ENCODE measurements at regions not wholly inside any gene's neighbourhood (a gene's known extent, or its start where the extent isn't known, plus 50 kb on each side); places are given as distances from the start of the nearest gene placed in this dataset.

DNA sequence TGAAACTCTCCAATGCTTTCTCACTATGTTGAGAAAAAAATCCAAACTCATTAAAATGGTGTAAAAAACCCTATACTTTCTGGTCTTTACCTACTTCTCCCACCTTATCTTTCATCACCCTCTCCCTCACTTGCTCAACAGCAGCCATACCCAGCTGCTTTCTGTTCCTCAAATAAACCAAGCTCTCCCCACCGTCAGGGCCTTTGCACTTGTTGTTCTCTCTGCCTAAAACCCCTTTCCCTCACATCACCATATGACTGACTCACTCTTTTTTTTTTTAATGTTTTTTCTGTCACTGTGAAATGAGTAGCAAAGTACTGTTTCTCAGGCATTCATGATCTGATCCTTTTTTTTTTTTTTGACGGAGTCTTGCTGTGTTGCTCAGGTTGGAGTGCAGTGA, 122.3 kb upstream of the TMEM164 start (continued):
- TF ChIP-seq, protein P1, sequence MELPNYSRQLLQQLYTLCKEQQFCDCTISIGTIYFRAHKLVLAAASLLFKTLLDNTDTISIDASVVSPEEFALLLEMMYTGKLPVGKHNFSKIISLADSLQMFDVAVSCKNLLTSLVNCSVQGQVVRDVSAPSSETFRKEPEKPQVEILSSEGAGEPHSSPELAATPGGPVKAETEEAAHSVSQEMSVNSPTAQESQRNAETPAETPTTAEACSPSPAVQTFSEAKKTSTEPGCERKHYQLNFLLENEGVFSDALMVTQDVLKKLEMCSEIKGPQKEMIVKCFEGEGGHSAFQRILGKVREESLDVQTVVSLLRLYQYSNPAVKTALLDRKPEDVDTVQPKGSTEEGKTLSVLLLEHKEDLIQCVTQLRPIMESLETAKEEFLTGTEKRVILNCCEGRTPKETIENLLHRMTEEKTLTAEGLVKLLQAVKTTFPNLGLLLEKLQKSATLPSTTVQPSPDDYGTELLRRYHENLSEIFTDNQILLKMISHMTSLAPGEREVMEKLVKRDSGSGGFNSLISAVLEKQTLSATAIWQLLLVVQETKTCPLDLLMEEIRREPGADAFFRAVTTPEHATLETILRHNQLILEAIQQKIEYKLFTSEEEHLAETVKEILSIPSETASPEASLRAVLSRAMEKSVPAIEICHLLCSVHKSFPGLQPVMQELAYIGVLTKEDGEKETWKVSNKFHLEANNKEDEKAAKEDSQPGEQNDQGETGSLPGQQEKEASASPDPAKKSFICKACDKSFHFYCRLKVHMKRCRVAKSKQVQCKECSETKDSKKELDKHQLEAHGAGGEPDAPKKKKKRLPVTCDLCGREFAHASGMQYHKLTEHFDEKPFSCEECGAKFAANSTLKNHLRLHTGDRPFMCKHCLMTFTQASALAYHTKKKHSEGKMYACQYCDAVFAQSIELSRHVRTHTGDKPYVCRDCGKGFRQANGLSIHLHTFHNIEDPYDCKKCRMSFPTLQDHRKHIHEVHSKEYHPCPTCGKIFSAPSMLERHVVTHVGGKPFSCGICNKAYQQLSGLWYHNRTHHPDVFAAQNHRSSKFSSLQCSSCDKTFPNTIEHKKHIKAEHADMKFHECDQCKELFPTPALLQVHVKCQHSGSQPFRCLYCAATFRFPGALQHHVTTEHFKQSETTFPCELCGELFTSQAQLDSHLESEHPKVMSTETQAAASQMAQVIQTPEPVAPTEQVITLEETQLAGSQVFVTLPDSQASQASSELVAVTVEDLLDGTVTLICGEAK (IDR thresholded peaks at IDR 0.05; ENCODE audit: borderline replicate concordance) = no peak

DNA sequence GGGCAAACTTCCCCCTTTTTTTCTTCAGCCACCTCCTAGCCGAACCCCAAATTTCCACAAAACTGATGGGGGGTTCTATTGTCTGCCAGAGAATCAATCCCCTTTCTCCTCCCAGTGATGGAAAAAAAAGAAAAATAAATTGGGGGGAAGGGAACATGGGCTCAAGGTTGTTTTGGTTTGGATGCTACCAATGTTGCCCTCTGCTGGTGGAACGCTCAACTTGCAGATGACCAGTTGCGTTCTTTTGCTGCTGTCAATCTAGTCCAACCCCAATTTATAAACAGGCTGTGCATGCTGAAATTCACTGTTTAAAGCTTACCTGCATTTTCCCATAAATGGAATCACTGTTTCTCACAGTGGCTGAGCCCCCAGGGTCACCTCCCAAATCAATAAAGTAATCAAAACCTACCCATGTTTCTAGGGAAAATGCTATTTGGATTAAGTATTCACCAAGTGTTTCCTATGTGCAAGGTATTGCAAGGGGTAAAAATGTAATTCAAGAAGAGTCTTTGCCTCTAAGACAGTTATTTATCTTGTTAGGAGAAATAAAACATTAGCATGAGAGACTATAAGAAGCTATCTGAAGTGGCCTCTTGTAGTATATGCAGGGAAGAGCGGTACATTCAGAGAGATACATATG, 116.7 kb upstream of the TMEM164 start:
- H2AFZ ChIP-seq (ENCODE audit: control insufficient read depth, low read depth, low read length) = no peak overlapping the region
- H3K79me2 ChIP-seq (ENCODE audit: control insufficient read depth, insufficient read depth, low read length) = no peaks in the 10 kb centered on the region
- H3K4me1 ChIP-seq (ENCODE audit: control insufficient read depth, insufficient read depth, low read length) = peaks cover 16% of the 10 kb centered on the region
- SMC1A ChIA-PET (ENCODE audit: uncharacterized antibody, unreplicated experiment) = interaction anchor here (0.8 to 6.8 kb wide), 10 partner anchors 8 to 400 kb away, joined by 3 to 137 read pairs (median 4); no protein-coding TSS in a partner anchor
- no peaks in the 10 kb centered on the region for H3K9me3 ChIP-seq (replicated peaks; ENCODE audit: control insufficient read depth, insufficient read depth, low read length)
- BruUV-seq (replicated peaks) = no TSS peak
- no peaks in the 10 kb centered on the region for H4K20me1 ChIP-seq (ENCODE audit: control insufficient read depth, insufficient read depth)
- H3K36me3 ChIP-seq (ENCODE audit: control insufficient read depth in 2 of 2, insufficient read depth in 2 of 2, low read length in 1 of 2) = no peaks in the 10 kb centered on the region
- no peak overlapping the region for H3K9ac ChIP-seq (ENCODE audit: control insufficient read depth, insufficient read depth, low read length)
- intact Hi-C loops (cut with micrococcal nuclease; ENCODE audit: unreplicated experiment) = loop anchor here (1.0 to 5.0 kb wide), 3 partner anchors 29 to 254 kb away; no protein-coding TSS in a partner anchor
- peak; percentile 87 for FAIRE-seq
- RAD21 ChIA-PET (ENCODE audit: unreplicated experiment) = interaction anchor here (0.9 to 4.6 kb wide), 9 partner anchors 29 to 401 kb away, joined by 3 to 72 read pairs (median 5); no protein-coding TSS in a partner anchor
- in situ Hi-C loops (cut with MboI) = loop anchor here (5.0 kb wide), 1 partner anchor 399 kb away; no protein-coding TSS in a partner anchor
- DNase-seq (ENCODE audit: low read depth, low spot score) = no peak
- H3K27me3 ChIP-seq (replicated peaks in 1 of 2; ENCODE audit: control insufficient read depth in 2 of 2, insufficient read depth in 2 of 2, low read length in 1 of 2) = no peaks in the 10 kb centered on the region
- no peak overlapping the region for H3K27ac ChIP-seq (ENCODE audit: control insufficient read depth, insufficient read depth)
- 25% methylated on average over 4 of the region's 4 CpGs for WGBS (ENCODE audit: insufficient coverage, insufficient replicate concordance, low lambda C conversion rate, missing lambda C conversion rate)
- POLR2A ChIA-PET = interaction anchor here (0.6 to 1.5 kb wide), 4 partner anchors 29 to 175 kb away, joined by 3 to 6 read pairs (median 3); no protein-coding TSS in a partner anchor
- H3K4me3 ChIP-seq = no peak overlapping the region
- no peak overlapping the region for H3K4me2 ChIP-seq (ENCODE audit: control insufficient read depth, insufficient read depth)
- CTCF ChIA-PET = interaction anchor here (0.7 to 9.0 kb wide), 16 partner anchors 15 to 413 kb away, joined by 3 to 202 read pairs (median 4); no protein-coding TSS in a partner anchor
- ATAC-seq = peak; percentile 47
- TF ChIP-seq ESRRA (IDR thresholded peaks at IDR 0.05; ENCODE audit: low read length) (no peak), NRF1 (conservative IDR thresholded peaks at IDR 0.05; ENCODE audit: low read depth, low read length) (no peak), CREM (IDR thresholded peaks at IDR 0.05; ENCODE audit: low read depth) (no peak), NFIC (IDR thresholded peaks at IDR 0.05; ENCODE audit: low read depth, low read length) (no peak), BHLHE40 (IDR thresholded peaks at IDR 0.05; ENCODE audit: borderline replicate concordance in 1 of 2, low read depth in 2 of 2, low read length in 1 of 2) (no peak), DPF2 (IDR thresholded peaks at IDR 0.05) (no peak), RUNX3 (IDR thresholded peaks at IDR 0.05; ENCODE audit: low read length) (0 out of 2 replicates have a peak, but pooled peaks have one; percentile 12), BMI1 (IDR thresholded peaks at IDR 0.05; ENCODE audit: borderline replicate concordance) (no peak), FOXK2 (IDR thresholded peaks at IDR 0.05) (no peak), ZNF274 (IDR thresholded peaks at IDR 0.05; ENCODE audit: insufficient read depth, insufficient read length) (no peak), RAD21 (IDR thresholded peaks at IDR 0.05; ENCODE audit: insufficient read depth, low read depth, low read length) (peak; percentile 67)
- TF ChIP-seq, protein P2, sequence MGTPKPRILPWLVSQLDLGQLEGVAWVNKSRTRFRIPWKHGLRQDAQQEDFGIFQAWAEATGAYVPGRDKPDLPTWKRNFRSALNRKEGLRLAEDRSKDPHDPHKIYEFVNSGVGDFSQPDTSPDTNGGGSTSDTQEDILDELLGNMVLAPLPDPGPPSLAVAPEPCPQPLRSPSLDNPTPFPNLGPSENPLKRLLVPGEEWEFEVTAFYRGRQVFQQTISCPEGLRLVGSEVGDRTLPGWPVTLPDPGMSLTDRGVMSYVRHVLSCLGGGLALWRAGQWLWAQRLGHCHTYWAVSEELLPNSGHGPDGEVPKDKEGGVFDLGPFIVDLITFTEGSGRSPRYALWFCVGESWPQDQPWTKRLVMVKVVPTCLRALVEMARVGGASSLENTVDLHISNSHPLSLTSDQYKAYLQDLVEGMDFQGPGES (IDR thresholded peaks at IDR 0.05) = no peak
- TF ChIP-seq, protein P3, sequence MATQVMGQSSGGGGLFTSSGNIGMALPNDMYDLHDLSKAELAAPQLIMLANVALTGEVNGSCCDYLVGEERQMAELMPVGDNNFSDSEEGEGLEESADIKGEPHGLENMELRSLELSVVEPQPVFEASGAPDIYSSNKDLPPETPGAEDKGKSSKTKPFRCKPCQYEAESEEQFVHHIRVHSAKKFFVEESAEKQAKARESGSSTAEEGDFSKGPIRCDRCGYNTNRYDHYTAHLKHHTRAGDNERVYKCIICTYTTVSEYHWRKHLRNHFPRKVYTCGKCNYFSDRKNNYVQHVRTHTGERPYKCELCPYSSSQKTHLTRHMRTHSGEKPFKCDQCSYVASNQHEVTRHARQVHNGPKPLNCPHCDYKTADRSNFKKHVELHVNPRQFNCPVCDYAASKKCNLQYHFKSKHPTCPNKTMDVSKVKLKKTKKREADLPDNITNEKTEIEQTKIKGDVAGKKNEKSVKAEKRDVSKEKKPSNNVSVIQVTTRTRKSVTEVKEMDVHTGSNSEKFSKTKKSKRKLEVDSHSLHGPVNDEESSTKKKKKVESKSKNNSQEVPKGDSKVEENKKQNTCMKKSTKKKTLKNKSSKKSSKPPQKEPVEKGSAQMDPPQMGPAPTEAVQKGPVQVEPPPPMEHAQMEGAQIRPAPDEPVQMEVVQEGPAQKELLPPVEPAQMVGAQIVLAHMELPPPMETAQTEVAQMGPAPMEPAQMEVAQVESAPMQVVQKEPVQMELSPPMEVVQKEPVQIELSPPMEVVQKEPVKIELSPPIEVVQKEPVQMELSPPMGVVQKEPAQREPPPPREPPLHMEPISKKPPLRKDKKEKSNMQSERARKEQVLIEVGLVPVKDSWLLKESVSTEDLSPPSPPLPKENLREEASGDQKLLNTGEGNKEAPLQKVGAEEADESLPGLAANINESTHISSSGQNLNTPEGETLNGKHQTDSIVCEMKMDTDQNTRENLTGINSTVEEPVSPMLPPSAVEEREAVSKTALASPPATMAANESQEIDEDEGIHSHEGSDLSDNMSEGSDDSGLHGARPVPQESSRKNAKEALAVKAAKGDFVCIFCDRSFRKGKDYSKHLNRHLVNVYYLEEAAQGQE (IDR thresholded peaks at IDR 0.05; ENCODE audit: low read depth, low read length) = no peak
